Endodermal cell (in vitro differentiated cells): ENCODE measurements at regions not wholly inside any gene's neighbourhood (a gene's known extent, or its start where the extent isn't known, plus 50 kb on each side); places are given as distances from the start of the nearest gene placed in this dataset.

Experiments used
- DNase-seq: peaks from one replicate; pipeline ENCODE4 v3.0.0-alpha.2; 2017
- H3K27ac ChIP-seq: 2 replicates; pipeline ENCODE4 v1.5.1; 2013; ENCODE audit warnings: mild to moderate bottlenecking, low read depth, low read length, moderate library complexity
- H3K27me3 ChIP-seq: 2 replicates; pipeline ENCODE4 v1.6.1; 2013; ENCODE audit warnings: mild to moderate bottlenecking, low read length, moderate library complexity; ENCODE audit not compliant: insufficient read depth, control insufficient read depth, poor library complexity, severe bottlenecking
- H3K36me3 ChIP-seq: 2 replicates; pipeline ENCODE4 v1.7.0; 2013; ENCODE audit warnings: mild to moderate bottlenecking, low read length, moderate library complexity; ENCODE audit not compliant: control insufficient read depth, insufficient read depth
- H3K4me1 ChIP-seq: one replicate; pipeline ENCODE4 v1.7.0; 2013; ENCODE audit warnings: low read length; ENCODE audit not compliant: control insufficient read depth, insufficient read depth
- H3K4me3 ChIP-seq: 2 replicates; pipeline ENCODE4 v1.5.1; 2013; ENCODE audit warnings: mild to moderate bottlenecking, low read length, moderate library complexity
- H3K9ac ChIP-seq: 2 replicates; pipeline ENCODE4 v1.6.1; 2013; ENCODE audit warnings: mild to moderate bottlenecking, low read length, moderate library complexity; ENCODE audit not compliant: poor library complexity, severe bottlenecking; ENCODE audit errors: extremely low read depth
- H3K9me3 ChIP-seq: 2 replicates; pipeline ENCODE4 v1.6.1; 2013; ENCODE audit warnings: mild to moderate bottlenecking, low read length, moderate library complexity; ENCODE audit not compliant: control insufficient read depth
- H3K27ac Mint-ChIP-seq: 2 replicates; pipeline ENCODE4 v1.8.0; 2020; ENCODE audit warnings: mixed read lengths
- H3K27me3 Mint-ChIP-seq: 2 replicates; pipeline ENCODE4 v1.8.0; 2021; ENCODE audit warnings: mild to moderate bottlenecking, mixed read lengths; ENCODE audit not compliant: insufficient read depth
- H3K36me3 Mint-ChIP-seq: 2 replicates; pipeline ENCODE4 v1.8.0; 2020; ENCODE audit warnings: low read depth, mixed read lengths
- H3K4me1 Mint-ChIP-seq: 2 replicates; pipeline ENCODE4 v1.8.0; 2020; ENCODE audit warnings: mixed read lengths
- H3K4me3 Mint-ChIP-seq: 2 replicates; pipeline ENCODE4 v1.8.0; 2020; ENCODE audit warnings: mild to moderate bottlenecking, moderate library complexity, mixed read lengths
- H3K9me3 Mint-ChIP-seq: 2 replicates; pipeline ENCODE4 v1.8.0; 2020; ENCODE audit warnings: mild to moderate bottlenecking, mixed read lengths
- CTCF ChIP-seq: fragments of 200-600 bp; sonication (generic); conservative IDR thresholded peaks from 2 replicates; pipeline ENCODE4 v1.5.0; 2021; ENCODE audit warnings: antibody characterized with exemption, mild to moderate bottlenecking
- WGBS, 2 experiments: methylation state at CpG; one replicate each; pipeline versions ENCODE4 v1.1.5 to v1.1.7; 2013; ENCODE audit warnings: missing lambda C conversion rate in 2 of 2, mixed read lengths in 1 of 2; ENCODE audit not compliant: insufficient coverage in 1 of 2, insufficient read length in 1 of 2; 5-methylcytosine and 5-hydroxymethylcytosine counted together

- peaks cover 10% of the 10 kb centered on the region for H3K4me1 Mint-ChIP-seq
- H3K4me3 ChIP-seq = no peak overlapping the region
- H3K36me3 Mint-ChIP-seq = no peaks in the 10 kb centered on the region
- no peak for TF ChIP-seq CTCF
- H3K9me3 Mint-ChIP-seq = no peaks in the 10 kb centered on the region
- H3K9ac ChIP-seq = no peak overlapping the region
- H3K27me3 Mint-ChIP-seq = peaks cover 17% of the 10 kb centered on the region
- H3K4me3 Mint-ChIP-seq = no peak overlapping the region
- no peaks in the 10 kb centered on the region for H3K9me3 ChIP-seq
- H3K4me1 ChIP-seq = no peaks in the 10 kb centered on the region
- H3K27ac ChIP-seq = no peak overlapping the region
- H3K36me3 ChIP-seq = no peaks in the 10 kb centered on the region
- 89 to 92% methylated on average over 3 to 4 of the region's 4 CpGs for WGBS, 2 experiments
- DNase-seq = no peak
- no peak overlapping the region for H3K27ac Mint-ChIP-seq
- no peaks in the 10 kb centered on the region for H3K27me3 ChIP-seq
These were observed 69.9 kb upstream of the MYLIP start for GRCh38 chr6:16058929-16059345.

GRCh38 chr6:16058201-16058928, 70.5 kb upstream of the MYLIP start:
- TF ChIP-seq CTCF = no peak
- Histone ChIP-seq H3K4me1 (no peaks in the 10 kb centered on the region), H3K27ac (no peak overlapping the region), H3K4me3 (no peak overlapping the region), H3K9me3 (no peaks in the 10 kb centered on the region), H3K9ac (no peak overlapping the region), H3K27me3 (no peaks in the 10 kb centered on the region), H3K36me3 (no peaks in the 10 kb centered on the region)
- 60 to 78% methylated on average over 1 to 6 of the region's 6 CpGs for WGBS, 2 experiments
- peaks cover 17% of the 10 kb centered on the region for H3K27me3 Mint-ChIP-seq
- no peak for DNase-seq
- H3K4me3 Mint-ChIP-seq = no peak overlapping the region
- peaks cover 10% of the 10 kb centered on the region for H3K4me1 Mint-ChIP-seq
- H3K9me3 Mint-ChIP-seq = no peaks in the 10 kb centered on the region
- no peaks in the 10 kb centered on the region for H3K36me3 Mint-ChIP-seq
- no peak overlapping the region for H3K27ac Mint-ChIP-seq

GRCh38 chr6:16057446-16057845, 71.4 kb upstream of the MYLIP start:
- H3K27ac ChIP-seq = no peak overlapping the region
- no peaks in the 10 kb centered on the region for H3K36me3 ChIP-seq

More at GRCh38 chr6:16057446-16057845, 71.4 kb upstream of the MYLIP start:
- Mint-ChIP-seq H3K36me3 (no peaks in the 10 kb centered on the region), H3K9me3 (no peaks in the 10 kb centered on the region), H3K4me1 (peaks cover 10% of the 10 kb centered on the region), H3K27me3 (peaks cover 17% of the 10 kb centered on the region), H3K27ac (no peak overlapping the region), H3K4me3 (no peak overlapping the region)
- H3K4me1 ChIP-seq = no peaks in the 10 kb centered on the region
- no peak overlapping the region for H3K4me3 ChIP-seq
- no peaks in the 10 kb centered on the region for H3K27me3 ChIP-seq
- DNase-seq = no peak
- no peak for TF ChIP-seq CTCF
- H3K9ac ChIP-seq = no peak overlapping the region
- H3K9me3 ChIP-seq = no peaks in the 10 kb centered on the region
- 87 to 91% methylated on average over 2 to 6 of the region's 6 CpGs for WGBS, 2 experiments
